HG02938 (cell line): ENCODE measurements at regions not wholly inside any gene's neighbourhood (a gene's known extent, or its start where the extent isn't known, plus 50 kb on each side); places are given as distances from the start of the nearest gene placed in this dataset.
"Not testable (repeated sequence)": the region's sequence is repeated elsewhere in the genome, so short reads cannot be mapped to it uniquely, and the experiment has no call there.

ENCODE experiments used
- ATAC-seq: cut with Tn5 transposase; IDR thresholded peaks from one replicate; pipeline ENCODE4 v1.9.1; 2021; ENCODE audit warnings: mild to moderate bottlenecking, moderate library complexity; ENCODE audit not compliant: unreplicated experiment

DNA sequence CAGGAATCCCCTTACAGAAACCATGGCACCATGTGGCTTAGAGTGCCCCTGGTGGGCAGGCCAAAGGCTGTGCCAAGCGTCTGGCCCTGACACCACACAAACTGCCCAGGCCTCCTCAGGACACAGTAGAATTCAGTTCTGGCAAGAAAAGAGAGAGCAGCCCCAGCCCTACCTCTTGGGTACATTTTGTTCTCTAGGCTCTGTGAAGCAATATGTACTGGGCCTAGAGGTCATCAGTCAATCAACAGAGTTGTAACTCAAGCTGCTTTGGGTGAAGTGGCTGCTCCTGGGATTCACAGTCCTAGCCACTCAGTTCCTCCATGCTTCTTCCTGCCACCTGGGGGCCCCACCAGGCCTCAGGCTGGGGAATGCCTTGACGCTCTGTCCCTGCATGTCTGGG, 158.1 kb upstream of the MAMLD1 start:
- ATAC-seq: no peak

DNA sequence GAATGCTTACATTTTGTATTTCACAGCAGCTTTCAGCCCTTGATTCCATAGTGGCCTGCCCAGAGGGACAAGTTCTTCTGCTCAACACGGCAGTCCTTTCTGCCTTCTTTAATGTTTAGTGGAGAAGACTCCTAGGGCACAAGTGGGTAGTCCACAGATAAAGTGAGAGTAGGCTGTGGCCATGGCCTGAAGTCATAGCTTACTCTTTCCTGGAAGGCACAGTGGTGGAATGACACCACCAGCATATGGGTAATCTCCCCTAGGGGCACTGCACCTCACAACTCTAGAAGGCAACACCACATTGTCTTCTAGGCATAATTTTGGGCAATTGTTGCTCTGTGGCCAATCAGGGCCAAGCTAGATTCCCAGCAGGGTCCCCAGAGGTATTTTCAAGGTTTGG, 155.4 kb upstream of the MAMLD1 start:
- ATAC-seq: no peak

DNA sequence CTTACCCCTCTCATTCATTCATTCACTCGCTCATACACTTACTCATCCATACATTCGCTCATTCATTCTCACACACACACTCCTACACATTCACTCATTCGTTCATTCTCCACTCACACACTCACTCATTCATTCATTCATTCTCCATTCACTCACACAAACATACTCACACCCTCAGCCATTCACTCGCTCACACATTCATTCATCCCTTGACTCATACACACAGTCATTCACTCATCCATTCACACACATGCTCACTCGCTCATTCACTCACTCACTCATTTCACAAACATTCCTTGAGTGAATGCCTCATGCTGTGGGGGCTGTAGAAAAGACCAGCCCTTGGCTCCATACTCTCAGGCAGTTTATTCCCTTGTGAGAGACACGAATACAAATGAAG, 151.1 kb upstream of the MAMLD1 start:
- ATAC-seq: no peak

GRCh38 chrX:150212672-150213480, 150.2 kb upstream of the MAMLD1 start:
- no peak for ATAC-seq

- ATAC-seq: no peak
Observed at GRCh38 chrX:150213481-150214030, 149.6 kb upstream of the MAMLD1 start.

GRCh38 chrX:150216000-150216399, 147.1 kb upstream of the MAMLD1 start:
- not testable (repeated sequence) for ATAC-seq

DNA sequence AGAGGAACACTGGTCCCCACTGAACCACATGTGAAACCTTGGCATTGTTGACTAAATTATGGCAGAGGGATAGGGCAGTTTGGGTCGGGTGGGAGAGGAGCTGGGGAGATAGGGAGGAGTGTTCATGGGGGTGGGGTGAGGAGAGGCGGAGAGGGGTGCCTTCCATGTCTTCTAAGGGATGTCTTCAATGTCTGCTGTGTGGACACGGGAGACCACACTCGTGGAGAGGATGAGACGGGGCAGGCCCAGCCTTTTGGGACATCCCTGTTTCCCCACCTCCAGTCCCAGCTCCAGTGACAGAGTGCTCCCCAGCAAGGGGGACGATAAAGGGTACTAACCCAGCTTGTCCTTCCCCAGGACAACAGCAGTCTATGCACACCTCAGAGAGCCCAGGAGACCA, 146.4 kb upstream of the MAMLD1 start:
- no peak for ATAC-seq

DNA sequence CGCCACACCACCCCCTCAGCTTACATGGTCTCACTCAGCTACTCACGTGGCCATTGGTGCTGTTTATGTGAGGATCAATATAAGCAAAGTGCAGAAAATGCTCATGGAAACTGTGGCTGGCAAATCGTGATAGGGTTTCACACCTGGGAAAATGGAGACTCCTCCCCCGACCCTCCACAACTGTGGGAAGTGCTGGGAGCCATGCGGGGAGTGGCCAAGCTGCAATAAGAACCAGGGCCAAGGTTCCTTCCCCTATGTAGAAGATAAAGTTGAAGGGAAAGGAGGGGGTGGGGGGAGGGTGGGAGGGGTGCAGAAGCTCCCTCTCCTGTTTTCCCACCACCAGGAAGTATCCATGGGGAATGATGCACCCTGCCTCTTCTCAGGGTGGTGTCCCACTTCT, 145.5 kb upstream of the MAMLD1 start:
- no peak for ATAC-seq

- no peak for ATAC-seq
Observed at GRCh38 chrX:150219374-150220185, 143.5 kb upstream of the MAMLD1 start.

- ATAC-seq: no peak
Observed at GRCh38 chrX:150223176-150224015, 139.7 kb upstream of the MAMLD1 start.

DNA sequence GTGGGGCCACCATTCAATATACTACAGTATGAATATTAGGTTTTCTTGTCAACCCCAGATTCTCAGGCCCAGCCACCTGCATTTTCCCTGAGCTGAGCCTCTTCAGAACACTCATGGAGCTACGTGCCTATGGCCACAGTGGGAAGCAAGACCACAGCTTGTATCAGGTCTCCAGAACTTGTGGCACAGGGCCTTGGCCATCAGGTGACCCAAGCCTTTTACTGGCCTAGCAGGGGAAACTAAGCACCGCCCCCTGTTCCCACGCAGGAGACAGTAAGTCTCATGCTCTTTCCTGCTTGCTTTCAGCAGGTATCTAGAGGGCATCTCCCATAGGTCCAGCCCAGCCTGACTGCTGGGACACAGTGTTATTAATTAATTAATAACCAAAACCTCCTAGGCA, 138.4 kb upstream of the MAMLD1 start:
- no peak for ATAC-seq

DNA sequence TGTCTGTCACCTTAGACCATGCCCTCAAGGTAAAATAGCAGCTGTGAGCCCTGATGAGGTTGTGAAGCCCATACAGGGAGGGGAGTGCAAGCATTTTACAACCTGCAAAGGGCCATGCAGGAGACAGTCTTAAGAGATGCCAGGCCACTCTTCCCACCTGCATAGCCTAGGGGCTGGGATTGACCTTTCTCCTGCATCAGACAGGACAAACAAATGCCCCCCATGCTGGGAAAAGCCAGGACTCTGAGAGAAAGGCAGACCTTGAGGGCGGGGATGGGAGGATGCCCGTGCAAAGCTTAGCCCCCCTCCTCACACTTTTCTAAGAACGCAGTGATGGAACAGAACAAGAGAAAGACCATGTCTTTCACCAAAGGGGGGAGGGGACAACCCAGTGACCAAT, 137.9 kb upstream of the MAMLD1 start:
- ATAC-seq: no peak

DNA sequence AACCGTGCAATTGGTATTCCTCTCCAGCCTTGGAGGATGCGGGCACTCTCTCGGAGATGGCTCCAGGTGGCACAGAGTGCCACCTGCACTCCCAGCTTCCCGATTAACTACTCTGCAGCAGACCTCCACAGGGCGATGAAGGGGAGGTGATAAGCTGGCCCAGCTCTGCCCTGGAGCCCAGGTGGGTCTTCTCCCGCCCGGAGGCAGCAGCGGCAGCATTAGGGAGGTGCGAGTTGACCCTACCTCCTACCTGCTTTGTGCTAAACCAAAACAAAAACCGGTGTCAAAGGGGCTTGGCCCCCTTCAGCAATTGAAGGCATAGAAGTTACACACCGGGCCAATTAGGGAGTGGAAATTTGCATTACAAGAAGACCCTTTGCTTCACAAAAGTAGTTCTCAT, 137.4 kb upstream of the MAMLD1 start:
- ATAC-seq: no peak

GRCh38 chrX:150226223-150226965, 136.7 kb upstream of the MAMLD1 start:
- ATAC-seq: no peak

- no peak for ATAC-seq
Observed at GRCh38 chrX:150227321-150227860, 135.7 kb upstream of the MAMLD1 start.

- ATAC-seq: no peak
Observed at GRCh38 chrX:150227873-150228410, 135.2 kb upstream of the MAMLD1 start.

- ATAC-seq: no peak
Observed at GRCh38 chrX:150228431-150228830, 134.7 kb upstream of the MAMLD1 start.

DNA sequence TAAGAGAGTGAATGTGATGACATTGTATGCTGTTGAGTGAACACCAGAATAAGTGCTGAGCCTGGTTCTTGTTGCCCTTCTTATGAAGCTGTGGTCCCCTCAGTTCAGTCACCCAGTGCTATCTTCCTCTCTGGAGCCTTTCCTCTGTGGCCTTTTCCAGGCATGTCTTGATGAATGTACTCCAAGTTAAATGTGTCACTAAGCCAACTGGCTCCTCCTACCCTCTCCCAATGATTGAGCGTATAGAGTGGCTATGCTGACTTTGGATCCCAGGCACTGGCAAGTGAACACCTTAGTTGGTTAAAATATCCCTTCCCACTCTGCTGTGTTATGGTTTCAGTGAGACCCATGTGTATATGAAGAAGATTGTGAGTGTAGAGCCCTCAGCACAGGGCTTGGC, 134.1 kb upstream of the MAMLD1 start:
- ATAC-seq: no peak

- no peak for ATAC-seq
Observed at GRCh38 chrX:150229481-150229880, 133.6 kb upstream of the MAMLD1 start.

DNA sequence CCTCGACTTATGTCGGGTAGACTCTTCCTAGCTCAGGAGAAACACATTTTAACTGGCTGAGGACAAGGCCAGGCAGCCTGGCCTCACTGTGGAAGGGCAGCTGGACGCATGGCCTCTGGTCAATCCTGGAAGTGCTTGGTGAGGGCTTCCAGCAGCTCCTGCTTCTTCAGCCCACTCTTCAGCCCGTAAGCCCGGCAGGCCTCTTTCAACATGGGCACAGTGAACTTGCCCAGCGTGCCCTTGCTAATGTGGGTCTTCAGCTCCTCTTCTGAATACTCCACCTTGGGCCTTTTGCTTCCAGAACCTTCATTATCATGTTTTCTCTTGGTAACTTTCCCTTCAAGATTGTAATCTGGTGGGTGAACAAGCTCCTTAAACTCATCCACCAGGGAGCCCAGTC, 132.2 kb upstream of the MAMLD1 start:
- ATAC-seq: not testable (repeated sequence)
